GM23248 (cell line): ENCODE measurements at regions not wholly inside any gene's neighbourhood (a gene's known extent, or its start where the extent isn't known, plus 50 kb on each side); places are given as distances from the start of the nearest gene placed in this dataset.

ENCODE experiments used
- EZH2 ChIP-seq: fragments of 200-600 bp; sonication (generic); IDR thresholded peaks from 2 replicates; pipeline ENCODE4 v1.6.1; 2018; ENCODE audit warnings: antibody characterized with exemption, mild to moderate bottlenecking; ENCODE audit not compliant: insufficient read depth, poor library complexity, severe bottlenecking
- EZH2phosphoT487 ChIP-seq: fragments of 200-600 bp; sonication (generic); IDR thresholded peaks from 2 replicates; pipeline ENCODE4 v1.6.1; 2018; ENCODE audit warnings: antibody characterized with exemption, moderate library complexity, mild to moderate bottlenecking, low read depth; ENCODE audit not compliant: insufficient read depth

DNA sequence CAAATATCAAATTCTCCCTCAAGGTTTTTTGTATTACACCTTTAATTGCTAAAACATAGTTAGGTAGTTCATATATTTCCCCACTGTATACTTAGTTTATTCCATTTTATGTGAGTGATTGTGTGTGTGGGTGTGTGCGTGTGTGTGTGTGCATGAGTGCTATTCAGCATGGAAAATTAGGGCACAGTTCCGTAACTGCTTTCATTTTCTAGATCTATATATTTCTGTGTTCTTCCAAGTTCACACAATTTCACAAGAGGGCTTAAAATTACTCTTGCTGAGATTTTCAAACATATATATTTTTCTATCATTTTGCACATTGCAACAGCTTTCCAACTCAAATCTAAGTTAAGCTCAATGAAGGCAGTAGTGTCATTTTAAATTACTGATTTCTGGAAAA, 782.9 kb upstream of the SOX9 start:
- TF ChIP-seq EZH2phosphoT487 (no peak), EZH2 (no peak)
